ENCODE measurements at regions not wholly inside any gene's neighbourhood (a gene's known extent, or its start where the extent isn't known, plus 50 kb on each side); places are given as distances from the start of the nearest gene placed in this dataset.
"Not testable (repeated sequence)": the region's sequence is repeated elsewhere in the genome, so short reads cannot be mapped to it uniquely, and the experiment has no call there.

DNA sequence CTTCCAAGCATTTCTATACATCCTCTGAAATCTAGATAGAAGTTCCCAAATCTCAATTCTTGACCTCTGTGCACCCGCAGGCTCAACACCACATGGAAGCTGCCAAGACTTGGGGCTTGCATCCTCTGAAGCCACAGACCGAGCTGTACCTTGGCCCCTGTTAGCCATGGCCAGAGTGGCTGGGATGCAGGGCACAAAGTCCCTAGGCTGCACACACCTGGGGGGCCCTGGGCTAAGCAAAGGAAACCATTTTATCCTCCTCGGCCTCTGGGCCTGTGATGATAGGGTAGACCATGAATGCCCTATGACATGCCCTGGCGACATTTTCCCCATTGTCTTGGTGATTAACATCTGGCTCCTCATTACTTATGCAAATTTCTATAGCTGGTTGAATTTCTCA lies 97.1 kb upstream of the CCDC39 start:
- Histone ChIP-seq H3K36me3 (ENCODE audit: control insufficient read depth in 3 of 3, insufficient read depth in 2 of 3, low read depth in 1 of 3, low read length in 3 of 3) (no peaks in the 10 kb centered on the region), H3K4me3 (ENCODE audit: low read depth in 1 of 3, low read length in 3 of 3) (no peak overlapping the region), H3K27ac (ENCODE audit: low read depth in 1 of 3, low read length in 2 of 3) (no peak overlapping the region), H3K27me3 (ENCODE audit: control insufficient read depth in 3 of 3, insufficient read depth in 3 of 3, low read length in 3 of 3) (no peaks in the 10 kb centered on the region), H3K4me1 (ENCODE audit: control insufficient read depth in 3 of 3, insufficient read depth in 2 of 3, low read depth in 1 of 3, low read length in 2 of 3) (no peaks in the 10 kb centered on the region), H3K9me3 (ENCODE audit: control insufficient read depth in 2 of 2, insufficient read depth in 1 of 2, low read depth in 1 of 2, low read length in 1 of 2) (peaks cover 0 to 15% of the 10 kb centered on the region in 2 donors)
- FAIRE-seq (no peak), DNase-seq (no peak)
- WGBS, 3 donors = 83 to 91% (median 89%) methylated on average over 4 of the region's 4 CpGs

DNA sequence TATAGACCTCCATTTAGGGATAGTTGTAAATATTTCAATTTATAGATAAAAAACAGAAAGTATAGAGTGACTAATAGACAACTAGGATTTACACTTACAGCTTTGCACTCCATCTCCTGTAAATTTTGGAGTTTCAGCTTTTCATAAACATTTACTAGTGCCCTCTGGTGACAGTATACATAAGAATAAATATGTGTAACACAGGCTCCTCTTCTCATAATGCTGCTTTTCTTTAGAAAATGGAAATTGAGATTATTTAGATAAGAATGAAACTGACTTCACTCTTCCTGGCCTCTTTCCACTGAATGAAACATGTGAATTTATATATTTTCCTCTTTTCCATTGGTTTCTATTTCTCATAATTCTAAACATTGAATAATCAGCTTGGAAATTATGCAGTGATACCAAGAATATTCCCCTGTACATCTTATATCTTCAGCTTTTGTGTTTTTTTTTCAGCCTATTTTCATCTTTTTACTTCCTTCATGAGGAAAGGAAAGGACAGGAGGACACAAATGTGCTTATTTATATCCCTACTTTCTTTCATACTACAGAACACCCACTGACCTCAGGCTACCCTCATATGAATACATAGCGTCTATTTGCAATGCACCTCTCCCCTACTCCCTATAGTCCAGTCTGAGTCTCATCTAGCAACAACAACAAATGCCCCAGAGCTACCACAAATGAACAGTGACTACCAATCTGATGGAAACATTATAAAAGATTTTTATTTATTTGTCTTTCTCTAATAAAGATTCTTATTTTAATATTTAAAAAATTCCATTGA lies 103.1 kb upstream of the CCDC39 start:
- Histone ChIP-seq H3K27ac (ENCODE audit: low read depth in 1 of 3, low read length in 2 of 3) (no peak overlapping the region), H3K27me3 (ENCODE audit: control insufficient read depth in 3 of 3, insufficient read depth in 3 of 3, low read length in 3 of 3) (no peaks in the 10 kb centered on the region), H3K9me3 (ENCODE audit: control insufficient read depth in 2 of 2, insufficient read depth in 1 of 2, low read depth in 1 of 2, low read length in 1 of 2) (peaks cover 0 to 9% of the 10 kb centered on the region in 2 donors), H3K36me3 (ENCODE audit: control insufficient read depth in 3 of 3, insufficient read depth in 2 of 3, low read depth in 1 of 3, low read length in 3 of 3) (no peaks in the 10 kb centered on the region), H3K4me3 (ENCODE audit: low read depth in 1 of 3, low read length in 3 of 3) (no peak overlapping the region), H3K4me1 (ENCODE audit: control insufficient read depth in 3 of 3, insufficient read depth in 2 of 3, low read depth in 1 of 3, low read length in 2 of 3) (no peaks in the 10 kb centered on the region)
- DNase-seq (no peak), FAIRE-seq (no peak)
- 81 to 90% (median 85%) methylated on average over 1 of the region's 1 CpG for WGBS, 3 donors

DNA sequence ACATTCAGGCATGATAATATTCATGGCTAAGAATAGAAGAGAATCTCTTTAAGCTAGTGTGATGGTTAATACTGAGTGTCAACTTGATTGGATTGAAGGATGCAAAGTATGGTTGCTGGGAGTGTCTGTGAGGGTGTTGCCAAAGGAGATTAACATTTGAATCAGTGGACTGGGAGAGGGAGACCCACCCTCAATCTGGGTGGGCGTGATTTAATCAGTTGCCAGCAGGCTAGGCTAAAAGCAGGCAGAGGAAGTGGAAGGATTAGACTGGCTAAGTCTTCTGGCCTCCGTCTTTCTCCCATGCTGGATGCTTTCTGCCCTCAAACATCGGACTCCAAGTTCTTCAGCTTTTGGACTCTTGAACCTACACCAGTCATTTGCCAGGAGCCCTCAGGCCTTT lies 106.9 kb upstream of the CCDC39 start:
- not testable (repeated sequence) for H3K27me3 ChIP-seq (ENCODE audit: control insufficient read depth in 3 of 3, insufficient read depth in 3 of 3, low read length in 3 of 3); H3K4me1 ChIP-seq (ENCODE audit: control insufficient read depth in 3 of 3, insufficient read depth in 2 of 3, low read depth in 1 of 3, low read length in 2 of 3); H3K27ac ChIP-seq (ENCODE audit: low read depth in 1 of 3, low read length in 2 of 3); H3K36me3 ChIP-seq (ENCODE audit: control insufficient read depth in 3 of 3, insufficient read depth in 2 of 3, low read depth in 1 of 3, low read length in 3 of 3); DNase-seq; FAIRE-seq; H3K9me3 ChIP-seq (ENCODE audit: control insufficient read depth in 2 of 2, insufficient read depth in 1 of 2, low read depth in 1 of 2, low read length in 1 of 2); H3K4me3 ChIP-seq (ENCODE audit: low read depth in 1 of 3, low read length in 3 of 3)
- 56 to 68% (median 59%) methylated on average over 3 of the region's 3 CpGs for WGBS, 3 donors

- H3K9me3 ChIP-seq (ENCODE audit: control insufficient read depth in 2 of 2, insufficient read depth in 1 of 2, low read depth in 1 of 2, low read length in 1 of 2) = no peaks in the 10 kb centered on the region
- H3K4me1 ChIP-seq (ENCODE audit: control insufficient read depth in 3 of 3, insufficient read depth in 2 of 3, low read depth in 1 of 3, low read length in 2 of 3) = no peaks in the 10 kb centered on the region
- H3K27me3 ChIP-seq (ENCODE audit: control insufficient read depth in 3 of 3, insufficient read depth in 3 of 3, low read length in 3 of 3) = no peaks in the 10 kb centered on the region
- DNase-seq (no peak), FAIRE-seq (no peak)
- no peaks in the 10 kb centered on the region for H3K36me3 ChIP-seq (ENCODE audit: control insufficient read depth in 3 of 3, insufficient read depth in 2 of 3, low read depth in 1 of 3, low read length in 3 of 3)
- WGBS, 3 donors = 46 to 66% (median 58%) methylated on average over 2 of the region's 2 CpGs
- no peak overlapping the region for H3K27ac ChIP-seq (ENCODE audit: low read depth in 1 of 3, low read length in 2 of 3)
- no peak overlapping the region for H3K4me3 ChIP-seq (ENCODE audit: low read depth in 1 of 3, low read length in 3 of 3)
Measured at GRCh38 chr3:180789774-180790173, 110.5 kb upstream of the CCDC39 start.

- no peak overlapping the region for H3K27ac ChIP-seq (ENCODE audit: low read depth in 1 of 3, low read length in 2 of 3)
- H3K4me1 ChIP-seq (ENCODE audit: control insufficient read depth in 3 of 3, insufficient read depth in 2 of 3, low read depth in 1 of 3, low read length in 2 of 3) = no peaks in the 10 kb centered on the region
- 55 to 66% (median 58%) methylated on average over 4 of the region's 4 CpGs for WGBS, 3 donors
- FAIRE-seq (no peak), DNase-seq (no peak)
- no peaks in the 10 kb centered on the region for H3K9me3 ChIP-seq (ENCODE audit: control insufficient read depth in 2 of 2, insufficient read depth in 1 of 2, low read depth in 1 of 2, low read length in 1 of 2)
- H3K4me3 ChIP-seq (ENCODE audit: low read depth in 1 of 3, low read length in 3 of 3) = no peak overlapping the region
- no peaks in the 10 kb centered on the region for H3K27me3 ChIP-seq (ENCODE audit: control insufficient read depth in 3 of 3, insufficient read depth in 3 of 3, low read length in 3 of 3)
- no peaks in the 10 kb centered on the region for H3K36me3 ChIP-seq (ENCODE audit: control insufficient read depth in 3 of 3, insufficient read depth in 2 of 3, low read depth in 1 of 3, low read length in 3 of 3)
Measured at GRCh38 chr3:180798197-180798596, 114.3 kb upstream of the FXR1 start.

DNA sequence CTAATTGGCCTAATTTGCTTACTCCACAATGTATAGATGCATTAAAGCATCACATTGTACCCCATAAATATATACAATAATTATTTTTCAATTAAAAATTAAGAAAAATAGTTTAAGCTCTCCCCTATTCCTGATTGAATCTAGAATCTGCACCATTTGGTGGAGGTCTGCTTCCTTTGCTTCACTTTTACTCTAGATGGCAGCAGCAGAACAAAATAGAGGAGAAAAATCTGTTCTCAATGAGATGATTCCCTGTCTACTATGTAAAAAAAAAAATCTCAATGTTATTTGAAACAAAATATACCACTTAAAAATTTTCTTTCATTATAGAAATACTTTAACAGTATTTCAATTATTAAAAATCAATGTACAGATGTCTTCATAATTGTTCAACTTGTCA lies 109.6 kb upstream of the FXR1 start:
- no peaks in the 10 kb centered on the region for H3K9me3 ChIP-seq (ENCODE audit: control insufficient read depth in 2 of 2, insufficient read depth in 1 of 2, low read depth in 1 of 2, low read length in 1 of 2)
- H3K27me3 ChIP-seq (ENCODE audit: control insufficient read depth in 3 of 3, insufficient read depth in 3 of 3, low read length in 3 of 3) = no peaks in the 10 kb centered on the region
- H3K4me3 ChIP-seq (ENCODE audit: low read depth in 1 of 3, low read length in 3 of 3) = no peak overlapping the region
- H3K4me1 ChIP-seq (ENCODE audit: control insufficient read depth in 3 of 3, insufficient read depth in 2 of 3, low read depth in 1 of 3, low read length in 2 of 3) = no peaks in the 10 kb centered on the region
- DNase-seq (peak; percentile 2 to 5), FAIRE-seq (peak; percentile 77)
- no peak overlapping the region for H3K27ac ChIP-seq (ENCODE audit: low read depth in 1 of 3, low read length in 2 of 3)
- H3K36me3 ChIP-seq (ENCODE audit: control insufficient read depth in 3 of 3, insufficient read depth in 2 of 3, low read depth in 1 of 3, low read length in 3 of 3) = no peaks in the 10 kb centered on the region

- DNase-seq = no peak
- Histone ChIP-seq H3K9me3 (ENCODE audit: control insufficient read depth in 2 of 2, insufficient read depth in 1 of 2, low read depth in 1 of 2, low read length in 1 of 2) (no peaks in the 10 kb centered on the region), H3K27ac (ENCODE audit: low read depth in 1 of 3, low read length in 2 of 3) (no peak overlapping the region), H3K36me3 (ENCODE audit: control insufficient read depth in 3 of 3, insufficient read depth in 2 of 3, low read depth in 1 of 3, low read length in 3 of 3) (no peaks in the 10 kb centered on the region), H3K4me3 (ENCODE audit: low read depth in 1 of 3, low read length in 3 of 3) (no peak overlapping the region), H3K27me3 (ENCODE audit: control insufficient read depth in 3 of 3, insufficient read depth in 3 of 3, low read length in 3 of 3) (no peaks in the 10 kb centered on the region), H3K4me1 (ENCODE audit: control insufficient read depth in 3 of 3, insufficient read depth in 2 of 3, low read depth in 1 of 3, low read length in 2 of 3) (no peaks in the 10 kb centered on the region)
- no peak for FAIRE-seq
- WGBS, 3 donors = 27 to 38% (median 33%) methylated on average over 6 of the region's 6 CpGs
Measured at GRCh38 chr3:180804916-180805315, 107.6 kb upstream of the FXR1 start.

DNA sequence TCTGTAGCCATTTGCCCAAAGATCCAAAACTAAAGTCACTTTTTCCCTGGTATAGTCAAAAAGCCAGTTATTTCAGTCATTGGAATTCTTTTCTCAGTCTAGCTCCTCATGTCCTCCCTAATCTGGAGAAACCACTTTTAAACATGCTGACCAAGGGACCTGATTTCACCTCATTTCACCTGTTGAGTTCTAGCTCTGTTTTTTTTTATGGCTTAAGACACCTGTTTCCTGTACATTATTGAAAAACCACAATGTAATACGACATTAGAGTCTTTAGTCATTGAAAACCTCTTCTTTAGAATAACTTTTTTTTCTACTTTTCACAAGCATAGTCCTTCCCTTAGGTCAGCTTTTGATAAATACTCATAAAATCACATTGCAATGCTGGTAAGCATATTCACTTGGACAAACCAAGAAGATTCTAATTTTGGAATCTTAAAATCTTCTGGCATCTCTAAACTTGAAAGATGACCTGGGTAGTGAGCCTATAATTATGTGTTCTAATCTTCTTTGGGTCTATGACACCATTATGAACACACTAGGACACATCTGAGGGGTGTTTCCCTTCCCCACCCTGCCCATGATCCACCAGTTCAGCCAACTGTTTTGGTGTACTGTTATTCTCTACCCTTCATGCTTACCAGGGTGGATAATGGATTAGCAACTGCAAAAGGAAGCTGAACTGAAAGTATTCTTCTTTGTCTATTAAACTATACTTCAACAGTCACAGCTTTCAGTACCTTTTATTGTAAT lies 103.5 kb upstream of the FXR1 start:
- Histone ChIP-seq H3K4me3 (ENCODE audit: low read depth in 1 of 3, low read length in 3 of 3) (no peak overlapping the region), H3K27ac (ENCODE audit: low read depth in 1 of 3, low read length in 2 of 3) (no peak overlapping the region), H3K9me3 (ENCODE audit: control insufficient read depth in 2 of 2, insufficient read depth in 1 of 2, low read depth in 1 of 2, low read length in 1 of 2) (no peaks in the 10 kb centered on the region), H3K27me3 (ENCODE audit: control insufficient read depth in 3 of 3, insufficient read depth in 3 of 3, low read length in 3 of 3) (no peaks in the 10 kb centered on the region), H3K36me3 (ENCODE audit: control insufficient read depth in 3 of 3, insufficient read depth in 2 of 3, low read depth in 1 of 3, low read length in 3 of 3) (no peaks in the 10 kb centered on the region), H3K4me1 (ENCODE audit: control insufficient read depth in 3 of 3, insufficient read depth in 2 of 3, low read depth in 1 of 3, low read length in 2 of 3) (no peaks in the 10 kb centered on the region)
- no peak for FAIRE-seq
- WGBS, 3 donors = 31 to 54% (median 35%) methylated on average over 1 of the region's 1 CpG
- DNase-seq = no peak

Data from small intestine (tissue), 7 donors.